SJSA1 (cell line): ENCODE measurements at regions not wholly inside any gene's neighbourhood (a gene's known extent, or its start where the extent isn't known, plus 50 kb on each side); places are given as distances from the start of the nearest gene placed in this dataset.
"Not testable (repeated sequence)": the region's sequence is repeated elsewhere in the genome, so short reads cannot be mapped to it uniquely, and the experiment has no call there.

Source experiments
- DNase-seq, 2 experiments: peaks; one replicate each; pipeline ENCODE4 v3.0.0-alpha.2; 2015 to 2020; ENCODE audit warnings: low spot score in 2 of 2, low read depth in 1 of 2
- H3K27ac ChIP-seq: fragments of 250-450 bp; sonication (Bioruptor Pico); 2 replicates; pipeline ENCODE4 v1.5.1; 2020; ENCODE audit warnings: mild to moderate bottlenecking, moderate library complexity
- H3K27me3 ChIP-seq: fragments of 250-450 bp; sonication (Bioruptor Pico); replicated peaks from 2 replicates; pipeline ENCODE4 v1.5.1; 2020; ENCODE audit warnings: mild to moderate bottlenecking, moderate library complexity
- H3K36me3 ChIP-seq: fragments of 250-450 bp; sonication (Bioruptor Pico); 2 replicates; pipeline ENCODE4 v1.5.1; 2020; ENCODE audit warnings: mild to moderate bottlenecking
- H3K4me1 ChIP-seq: fragments of 250-450 bp; sonication (Bioruptor Pico); replicated peaks from 2 replicates; pipeline ENCODE4 v1.6.1; 2021; ENCODE audit warnings: mild to moderate bottlenecking
- H3K4me3 ChIP-seq: fragments of 250-450 bp; sonication (Bioruptor Pico); 2 replicates; pipeline ENCODE4 v1.5.1; 2020; ENCODE audit warnings: mild to moderate bottlenecking
- H3K9me3 ChIP-seq: fragments of 250-450 bp; sonication (Bioruptor Pico); replicated peaks from 2 replicates; pipeline ENCODE4 v1.5.1; 2020; ENCODE audit warnings: mild to moderate bottlenecking

GRCh38 chr16:66256919-66257318 is 109.6 kb upstream of the CDH5 start:
- no peak overlapping the region for H3K27ac ChIP-seq
- DNase-seq = no peak
- no peak overlapping the region for H3K4me3 ChIP-seq
- peaks cover 24% of the 10 kb centered on the region for H3K4me1 ChIP-seq
- no peaks in the 10 kb centered on the region for H3K27me3 ChIP-seq
- H3K36me3 ChIP-seq = no peaks in the 10 kb centered on the region
- H3K9me3 ChIP-seq = no peaks in the 10 kb centered on the region

GRCh38 chr16:66255647-66256046 is 110.8 kb upstream of the CDH5 start:
- no peak for DNase-seq
- peaks cover 32% of the 10 kb centered on the region for H3K4me1 ChIP-seq
- H3K4me3 ChIP-seq = no peak overlapping the region
- no peaks in the 10 kb centered on the region for H3K9me3 ChIP-seq
- H3K36me3 ChIP-seq = no peaks in the 10 kb centered on the region
- no peaks in the 10 kb centered on the region for H3K27me3 ChIP-seq
- H3K27ac ChIP-seq = no peak overlapping the region

- Histone ChIP-seq H3K36me3 (no peaks in the 10 kb centered on the region), H3K27ac (0 out of 2 replicates have a peak overlapping the region, but pooled peaks have one; percentile 8), H3K4me1 (peaks cover 41% of the 10 kb centered on the region), H3K9me3 (no peaks in the 10 kb centered on the region), H3K4me3 (no peak overlapping the region), H3K27me3 (no peaks in the 10 kb centered on the region)
- DNase-seq = peak in 1 of 2 experiments; percentile 37
These were observed 111.7 kb upstream of the CDH5 start for GRCh38 chr16:66254751-66255150.

GRCh38 chr16:66254106-66254505 is 112.4 kb upstream of the CDH5 start:
- no peak for DNase-seq
- 0 out of 2 replicates have a peak overlapping the region, but pooled peaks have one; percentile 8 for H3K27ac ChIP-seq
- H3K4me1 ChIP-seq = peaks cover 44% of the 10 kb centered on the region
- no peaks in the 10 kb centered on the region for H3K27me3 ChIP-seq
- no peaks in the 10 kb centered on the region for H3K9me3 ChIP-seq
- H3K4me3 ChIP-seq = no peak overlapping the region
- H3K36me3 ChIP-seq = no peaks in the 10 kb centered on the region

- peak overlapping the region; percentile 68 for H3K27ac ChIP-seq
- DNase-seq = peak; percentile 72 to 91
- H3K4me3 ChIP-seq = no peak overlapping the region
These were observed 114.9 kb upstream of the CDH5 start for GRCh38 chr16:66251476-66252160.

GRCh38 chr16:66250686-66251431 is 115.6 kb upstream of the CDH5 start:
- Histone ChIP-seq H3K4me3 (no peak overlapping the region), H3K4me1 (peaks cover 56% of the 10 kb centered on the region), H3K27me3 (no peaks in the 10 kb centered on the region), H3K27ac (peak overlapping the region; percentile 68), H3K9me3 (no peaks in the 10 kb centered on the region), H3K36me3 (no peaks in the 10 kb centered on the region)
- DNase-seq = peak; percentile 74 to 85

More at GRCh38 chr16:66251476-66252160, 114.9 kb upstream of the CDH5 start:
- Histone ChIP-seq H3K27me3 (no peaks in the 10 kb centered on the region), H3K4me1 (peaks cover 56% of the 10 kb centered on the region), H3K36me3 (no peaks in the 10 kb centered on the region), H3K9me3 (no peaks in the 10 kb centered on the region)

- H3K9me3 ChIP-seq = no peaks in the 10 kb centered on the region
- peak; percentile 66 to 71 for DNase-seq
- no peak overlapping the region for H3K4me3 ChIP-seq
- no peaks in the 10 kb centered on the region for H3K27me3 ChIP-seq
- peaks cover 41% of the 10 kb centered on the region for H3K4me1 ChIP-seq
- H3K36me3 ChIP-seq = no peaks in the 10 kb centered on the region
- H3K27ac ChIP-seq = no peak overlapping the region; the same call in 1 of the 2 replicates
These were observed 118.7 kb upstream of the CDH5 start for GRCh38 chr16:66247516-66248481.

- H3K4me1 ChIP-seq = peaks cover 26% of the 10 kb centered on the region
- H3K36me3 ChIP-seq = no peaks in the 10 kb centered on the region
- H3K9me3 ChIP-seq = no peaks in the 10 kb centered on the region
- no peak overlapping the region for H3K27ac ChIP-seq
- H3K4me3 ChIP-seq = no peak overlapping the region
- DNase-seq = no peak
- H3K27me3 ChIP-seq = no peaks in the 10 kb centered on the region
These were observed 120.6 kb upstream of the CDH5 start for GRCh38 chr16:66245868-66246267.

- Histone ChIP-seq H3K27me3 (no peaks in the 10 kb centered on the region), H3K4me3 (no peak overlapping the region), H3K36me3 (no peaks in the 10 kb centered on the region), H3K27ac (no peak overlapping the region), H3K4me1 (peaks cover 18% of the 10 kb centered on the region), H3K9me3 (peaks cover under 1% of the 10 kb centered on the region; the same call in 1 of the 2 replicates)
- DNase-seq = no peak
These were observed 121.4 kb upstream of the CDH5 start for GRCh38 chr16:66245072-66245471.

GRCh38 chr16:66242672-66243071 is 123.8 kb upstream of the CDH5 start:
- Histone ChIP-seq H3K4me1 (peaks cover 4% of the 10 kb centered on the region), H3K9me3 (peaks cover 6% of the 10 kb centered on the region; the same call in 1 of the 2 replicates), H3K27ac (no peak overlapping the region), H3K4me3 (no peak overlapping the region), H3K36me3 (no peaks in the 10 kb centered on the region), H3K27me3 (no peaks in the 10 kb centered on the region)
- no peak for DNase-seq

GRCh38 chr16:66242206-66242605 is 124.3 kb upstream of the CDH5 start:
- not testable (repeated sequence) for H3K27me3 ChIP-seq, H3K36me3 ChIP-seq, H3K4me1 ChIP-seq, H3K9me3 ChIP-seq, H3K27ac ChIP-seq, DNase-seq, H3K4me3 ChIP-seq

GRCh38 chr16:66240631-66241395 is 125.7 kb upstream of the CDH5 start:
- DNase-seq = no peak
- no peak overlapping the region for H3K27ac ChIP-seq

GRCh38 chr16:66240088-66240487 is 126.4 kb upstream of the CDH5 start:
- H3K27me3 ChIP-seq = no peaks in the 10 kb centered on the region
- no peaks in the 10 kb centered on the region for H3K4me1 ChIP-seq
- no peaks in the 10 kb centered on the region for H3K36me3 ChIP-seq
- no peak overlapping the region for H3K4me3 ChIP-seq
- DNase-seq = no peak
- H3K9me3 ChIP-seq = peaks cover 6% of the 10 kb centered on the region; the same call in 1 of the 2 replicates
- H3K27ac ChIP-seq = no peak overlapping the region

More at GRCh38 chr16:66240631-66241395, 125.7 kb upstream of the CDH5 start:
- Histone ChIP-seq H3K36me3 (no peaks in the 10 kb centered on the region), H3K4me1 (no peaks in the 10 kb centered on the region), H3K27me3 (no peaks in the 10 kb centered on the region), H3K4me3 (no peak overlapping the region), H3K9me3 (peaks cover 6% of the 10 kb centered on the region; the same call in 1 of the 2 replicates)
